ENCODE measurements at regions not wholly inside any gene's neighbourhood (a gene's known extent, or its start where the extent isn't known, plus 50 kb on each side); places are given as distances from the start of the nearest gene placed in this dataset.

GRCh38 chr11:127616158-127616557 lies 615.6 kb upstream of the KIRREL3 start:
- Histone ChIP-seq H3K4me3 (ENCODE audit: low read depth in 2 of 2, low read length in 1 of 2) (no peak overlapping the region), H3K36me3 (replicated peaks in 1 of 2; ENCODE audit: control insufficient read depth in 1 of 2, insufficient read depth in 2 of 2, low read length in 1 of 2) (no peaks in the 10 kb centered on the region), H2AFZ (ENCODE audit: low read depth) (no peak overlapping the region), H3K79me2 (ENCODE audit: insufficient read depth) (no peaks in the 10 kb centered on the region), H3K27me3 (ENCODE audit: insufficient read depth) (no peaks in the 10 kb centered on the region), H3K4me1 (ENCODE audit: control insufficient read depth in 1 of 2, insufficient read depth in 2 of 2, low read depth in 1 of 2, low read length in 1 of 2) (peaks cover 0 to 11% of the 10 kb centered on the region in 2 experiments; a peak in 2 of 4 replicates), H3K4me2 (no peak overlapping the region), H3K9me3 (no peaks in the 10 kb centered on the region), H4K20me1 (ENCODE audit: insufficient read depth) (no peaks in the 10 kb centered on the region), H3K27ac (ENCODE audit: low read depth in 2 of 2, low read length in 1 of 2) (peak overlapping the region in 1 of 2 experiments; percentile 53; a peak in 2 of 4 replicates), H3K9ac (no peak overlapping the region), H3K9me2 (no peaks in the 10 kb centered on the region), H3F3A (replicated peaks; ENCODE audit: insufficient read depth) (no peaks in the 10 kb centered on the region)
- CTCF ChIA-PET: interaction anchor here (0.7 kb wide), 1 partner anchor 370 kb away, joined by 3 read pairs; no protein-coding TSS in a partner anchor
- POLR2A ChIA-PET: no interaction called here
- WGBS (ENCODE audit: low lambda C conversion rate): 39% methylated on average over 8 of the region's 8 CpGs
- DNase-seq: no peak
- TF ChIP-seq TCF12 (IDR thresholded peaks at IDR 0.05) (no peak), FOXJ3 (CRISPR knock-in tag; IDR thresholded peaks at IDR 0.05) (no peak), MEF2A (IDR thresholded peaks at IDR 0.05; ENCODE audit: borderline replicate concordance, low read depth) (no peak), TAF1 (IDR thresholded peaks at IDR 0.05; ENCODE audit: borderline replicate concordance, low read depth, low read length) (no peak), TEAD4 (IDR thresholded peaks at IDR 0.05; ENCODE audit: borderline replicate concordance, insufficient read depth) (no peak), IRF3 (IDR thresholded peaks at IDR 0.05; ENCODE audit: low read depth, low read length) (no peak), RAD21 (IDR thresholded peaks at IDR 0.05; ENCODE audit: low read length) (no peak), RFX5 (IDR thresholded peaks at IDR 0.05; ENCODE audit: low read length) (no peak)
- TF ChIP-seq, protein P1, sequence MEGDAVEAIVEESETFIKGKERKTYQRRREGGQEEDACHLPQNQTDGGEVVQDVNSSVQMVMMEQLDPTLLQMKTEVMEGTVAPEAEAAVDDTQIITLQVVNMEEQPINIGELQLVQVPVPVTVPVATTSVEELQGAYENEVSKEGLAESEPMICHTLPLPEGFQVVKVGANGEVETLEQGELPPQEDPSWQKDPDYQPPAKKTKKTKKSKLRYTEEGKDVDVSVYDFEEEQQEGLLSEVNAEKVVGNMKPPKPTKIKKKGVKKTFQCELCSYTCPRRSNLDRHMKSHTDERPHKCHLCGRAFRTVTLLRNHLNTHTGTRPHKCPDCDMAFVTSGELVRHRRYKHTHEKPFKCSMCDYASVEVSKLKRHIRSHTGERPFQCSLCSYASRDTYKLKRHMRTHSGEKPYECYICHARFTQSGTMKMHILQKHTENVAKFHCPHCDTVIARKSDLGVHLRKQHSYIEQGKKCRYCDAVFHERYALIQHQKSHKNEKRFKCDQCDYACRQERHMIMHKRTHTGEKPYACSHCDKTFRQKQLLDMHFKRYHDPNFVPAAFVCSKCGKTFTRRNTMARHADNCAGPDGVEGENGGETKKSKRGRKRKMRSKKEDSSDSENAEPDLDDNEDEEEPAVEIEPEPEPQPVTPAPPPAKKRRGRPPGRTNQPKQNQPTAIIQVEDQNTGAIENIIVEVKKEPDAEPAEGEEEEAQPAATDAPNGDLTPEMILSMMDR (IDR thresholded peaks at IDR 0.05): no peak

DNA sequence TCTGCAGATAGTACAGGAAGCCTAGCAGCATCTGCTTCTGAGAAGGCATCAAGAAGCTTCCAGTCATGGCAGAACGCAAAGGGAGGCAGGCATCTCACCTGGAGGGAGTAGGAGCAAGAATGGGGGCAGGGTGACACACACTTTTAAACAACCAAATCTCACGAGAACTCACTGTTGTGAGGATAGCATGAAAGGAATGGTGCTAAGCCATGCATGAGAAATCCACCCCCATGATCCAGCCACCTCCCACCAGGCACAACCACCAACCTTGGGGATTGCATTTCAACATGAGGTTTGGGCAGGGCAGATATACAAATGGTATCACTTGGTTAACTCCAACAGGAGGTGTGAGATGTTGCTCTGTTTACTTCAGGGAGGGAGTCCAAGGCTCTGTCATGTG lies 612.0 kb upstream of the KIRREL3 start:
- Histone ChIP-seq H3K27me3 (ENCODE audit: insufficient read depth) (no peaks in the 10 kb centered on the region), H3K4me1 (ENCODE audit: control insufficient read depth in 1 of 2, insufficient read depth in 2 of 2, low read depth in 1 of 2, low read length in 1 of 2) (peaks cover 0 to 9% of the 10 kb centered on the region in 2 experiments; a peak in 2 of 4 replicates), H3K9ac (no peak overlapping the region), H3K9me2 (no peaks in the 10 kb centered on the region), H3K4me2 (no peak overlapping the region), H3K27ac (ENCODE audit: low read depth in 2 of 2, low read length in 1 of 2) (no peak overlapping the region), H4K20me1 (ENCODE audit: insufficient read depth) (no peaks in the 10 kb centered on the region), H3K4me3 (ENCODE audit: low read depth in 2 of 2, low read length in 1 of 2) (no peak overlapping the region), H2AFZ (ENCODE audit: low read depth) (no peak overlapping the region), H3K36me3 (replicated peaks in 1 of 2; ENCODE audit: control insufficient read depth in 1 of 2, insufficient read depth in 2 of 2, low read length in 1 of 2) (no peaks in the 10 kb centered on the region), H3F3A (replicated peaks; ENCODE audit: insufficient read depth) (no peaks in the 10 kb centered on the region), H3K9me3 (no peaks in the 10 kb centered on the region), H3K79me2 (ENCODE audit: insufficient read depth) (no peaks in the 10 kb centered on the region)
- POLR2A ChIA-PET: no interaction called here
- no peak for DNase-seq
- 33% methylated on average over 2 of the region's 2 CpGs for WGBS (ENCODE audit: low lambda C conversion rate)
- CTCF ChIA-PET: interaction anchor here (1.0 kb wide), 1 partner anchor 10 kb away, joined by 4 read pairs; no protein-coding TSS in a partner anchor
- TF ChIP-seq USF1 (IDR thresholded peaks at IDR 0.05; ENCODE audit: borderline replicate concordance, low read depth): no peak
- no peak for TF ChIP-seq GABPA (IDR thresholded peaks at IDR 0.05; ENCODE audit: low read depth)
- TF ChIP-seq ZBTB33 (IDR thresholded peaks at IDR 0.05; ENCODE audit: borderline replicate concordance, low read depth): no peak
- TF ChIP-seq RFX5 (IDR thresholded peaks at IDR 0.05; ENCODE audit: low read length): no peak
- TF ChIP-seq, protein P2, sequence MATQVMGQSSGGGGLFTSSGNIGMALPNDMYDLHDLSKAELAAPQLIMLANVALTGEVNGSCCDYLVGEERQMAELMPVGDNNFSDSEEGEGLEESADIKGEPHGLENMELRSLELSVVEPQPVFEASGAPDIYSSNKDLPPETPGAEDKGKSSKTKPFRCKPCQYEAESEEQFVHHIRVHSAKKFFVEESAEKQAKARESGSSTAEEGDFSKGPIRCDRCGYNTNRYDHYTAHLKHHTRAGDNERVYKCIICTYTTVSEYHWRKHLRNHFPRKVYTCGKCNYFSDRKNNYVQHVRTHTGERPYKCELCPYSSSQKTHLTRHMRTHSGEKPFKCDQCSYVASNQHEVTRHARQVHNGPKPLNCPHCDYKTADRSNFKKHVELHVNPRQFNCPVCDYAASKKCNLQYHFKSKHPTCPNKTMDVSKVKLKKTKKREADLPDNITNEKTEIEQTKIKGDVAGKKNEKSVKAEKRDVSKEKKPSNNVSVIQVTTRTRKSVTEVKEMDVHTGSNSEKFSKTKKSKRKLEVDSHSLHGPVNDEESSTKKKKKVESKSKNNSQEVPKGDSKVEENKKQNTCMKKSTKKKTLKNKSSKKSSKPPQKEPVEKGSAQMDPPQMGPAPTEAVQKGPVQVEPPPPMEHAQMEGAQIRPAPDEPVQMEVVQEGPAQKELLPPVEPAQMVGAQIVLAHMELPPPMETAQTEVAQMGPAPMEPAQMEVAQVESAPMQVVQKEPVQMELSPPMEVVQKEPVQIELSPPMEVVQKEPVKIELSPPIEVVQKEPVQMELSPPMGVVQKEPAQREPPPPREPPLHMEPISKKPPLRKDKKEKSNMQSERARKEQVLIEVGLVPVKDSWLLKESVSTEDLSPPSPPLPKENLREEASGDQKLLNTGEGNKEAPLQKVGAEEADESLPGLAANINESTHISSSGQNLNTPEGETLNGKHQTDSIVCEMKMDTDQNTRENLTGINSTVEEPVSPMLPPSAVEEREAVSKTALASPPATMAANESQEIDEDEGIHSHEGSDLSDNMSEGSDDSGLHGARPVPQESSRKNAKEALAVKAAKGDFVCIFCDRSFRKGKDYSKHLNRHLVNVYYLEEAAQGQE (IDR thresholded peaks at IDR 0.05; ENCODE audit: low read depth, low read length): no peak
- TF ChIP-seq MAX (IDR thresholded peaks at IDR 0.05; ENCODE audit: low read depth): no peak
- TF ChIP-seq TEAD4 (IDR thresholded peaks at IDR 0.05; ENCODE audit: borderline replicate concordance, insufficient read depth): no peak
- no peak for TF ChIP-seq CHD2 (IDR thresholded peaks at IDR 0.05; ENCODE audit: low read length, partially characterized antibody)
- TF ChIP-seq FOXJ3 (CRISPR knock-in tag; IDR thresholded peaks at IDR 0.05): no peak
- no peak for TF ChIP-seq EZH2phosphoT487 (IDR thresholded peaks at IDR 0.05; ENCODE audit: borderline replicate concordance, low read depth)
- no peak for TF ChIP-seq NFIC (IDR thresholded peaks at IDR 0.05; ENCODE audit: borderline replicate concordance)
- TF ChIP-seq RCOR1 (IDR thresholded peaks at IDR 0.05; ENCODE audit: low read length): no peak

Data from SK-N-SH (cell line).